HCT116 (cell line): ENCODE measurements at regions not wholly inside any gene's neighbourhood (a gene's known extent, or its start where the extent isn't known, plus 50 kb on each side); places are given as distances from the start of the nearest gene placed in this dataset.

Experiments
- ATAC-seq: fragments of 200-7000 bp; cut with Tn5 transposase; 2 replicates; pipeline ENCODE4 v1.9.1; 2020; ENCODE audit warnings: mild to moderate bottlenecking, moderate library complexity
- BruUV-seq: library from RNA; stranded (reverse); fragments of 400-500 nt; replicated peaks from 2 replicates; lab custom pipeline; 2021; lab: Mats Ljungman, UMichigan
- CTCF ChIA-PET: fragments of 300-600 bp; sonication (Branson Sonifier 250); formaldehyde crosslinking; loops from one replicate; lab custom pipeline; 2021; ENCODE audit warnings: antibody characterized with exemption; lab: Charles Lee
- POLR2A ChIA-PET: fragments of 300-600, 350-600 bp; sonication (Branson Sonifier 250); formaldehyde crosslinking; loops from one replicate; lab custom pipeline; 2021; ENCODE audit warnings: antibody characterized with exemption; lab: Charles Lee
- RAD21 ChIA-PET, 2 experiments: fragments of 300-600 bp; sonication (Branson Sonifier 250); formaldehyde crosslinking; loops; one replicate each; lab custom pipeline; 2023; ENCODE audit warnings: low total read pairs in 2 of 2; ENCODE audit not compliant: uncharacterized antibody in 2 of 2, unreplicated experiment in 2 of 2, low non-redundant PET in 1 of 2; lab: Charles Lee
- DNase-seq: peaks from one replicate; pipeline ENCODE4 v3.0.0-alpha.2; 2010; ENCODE audit warnings: low read depth, low spot score
- H2AFZ ChIP-seq: fragments of 200-600 bp; shearing (Covaris generic), sonication (generic); 2 replicates; pipeline ENCODE4 v1.6.1; 2017; ENCODE audit warnings: low read depth, mixed run types, mixed read lengths, antibody characterized with exemption, low read length; ENCODE audit not compliant: poor library complexity, severe bottlenecking
- H3K27ac ChIP-seq: 2 replicates; pipeline ENCODE4 v1.5.1; 2012; ENCODE audit warnings: low read depth, low read length
- H3K27me3 ChIP-seq: fragments of 200-600 bp; sonication (generic); 2 replicates; pipeline ENCODE4 v1.6.1; 2016; ENCODE audit warnings: mixed run types, low read length, mixed read lengths; ENCODE audit not compliant: insufficient read depth
- H3K36me3 ChIP-seq, 2 experiments: fragments of 200-500 bp in 1 of 2; fragments of 200-600 bp in 1 of 2; sonication (Bioruptor generic) in 1 of 2; sonication (generic) in 1 of 2; 2 replicates each; pipeline versions ENCODE4 v1.5.1 to v1.6.1; 2014 to 2016; ENCODE audit warnings: low read length in 2 of 2, inconsistent platforms in 1 of 2, mixed read lengths in 1 of 2, mixed run types in 1 of 2; ENCODE audit not compliant: insufficient read depth in 2 of 2, control insufficient read depth in 1 of 2
- H3K4me1 ChIP-seq, 2 experiments: fragments of 200-600 bp in 1 of 2; sonication (generic) in 1 of 2; 2 replicates each; pipeline versions ENCODE4 v1.5.1 to v1.6.1; 2012 to 2017; ENCODE audit warnings: low read length in 2 of 2, inconsistent platforms in 1 of 2, mild to moderate bottlenecking in 1 of 2, mixed read lengths in 1 of 2, mixed run types in 1 of 2, moderate library complexity in 1 of 2; ENCODE audit not compliant: insufficient read depth in 2 of 2, control insufficient read depth in 1 of 2
- H3K4me2 ChIP-seq: fragments of 200-600 bp; sonication (generic); 2 replicates; pipeline ENCODE4 v1.6.1; 2017; ENCODE audit warnings: mixed run types, low read length, mixed read lengths
- H3K4me3 ChIP-seq, 2 experiments: fragments of 200-600 bp in 1 of 2; sonication (generic) in 1 of 2; replicated peaks in 1 of 2; 2 replicates each; pipeline ENCODE4 v1.5.1; 2011 to 2016; ENCODE audit warnings: low read length in 2 of 2, control low read depth in 1 of 2, low read depth in 1 of 2, mild to moderate bottlenecking in 1 of 2, mixed read lengths in 1 of 2, mixed run types in 1 of 2
- H3K79me2 ChIP-seq: fragments of 200-600 bp; sonication (generic); 2 replicates; pipeline ENCODE4 v1.6.1; 2017; ENCODE audit warnings: mild to moderate bottlenecking, mixed run types, low read length, moderate library complexity, mixed read lengths; ENCODE audit not compliant: insufficient read depth
- H3K9ac ChIP-seq: fragments of 200-600 bp; sonication (generic); 2 replicates; pipeline ENCODE4 v1.6.1; 2016; ENCODE audit warnings: low read length, mixed read lengths
- H3K9me2 ChIP-seq: fragments of 200-600 bp; sonication (generic), shearing (Covaris generic); 2 replicates; pipeline ENCODE4 v1.6.1; 2017; ENCODE audit warnings: mixed run types, mild to moderate bottlenecking, moderate library complexity; ENCODE audit not compliant: insufficient read depth
- H3K9me3 ChIP-seq, 2 experiments: fragments of 200-500 bp in 1 of 2; fragments of 200-600 bp in 1 of 2; sonication (Bioruptor generic) in 1 of 2; sonication (generic) in 1 of 2; 2 replicates each; pipeline ENCODE4 v1.6.1; 2014 to 2017; ENCODE audit warnings: low read length in 2 of 2, mixed read lengths in 2 of 2, inconsistent platforms in 1 of 2, low read depth in 1 of 2, mild to moderate bottlenecking in 1 of 2, mixed run types in 1 of 2, moderate library complexity in 1 of 2; ENCODE audit not compliant: control insufficient read depth in 1 of 2, insufficient read depth in 1 of 2
- H4K20me1 ChIP-seq: fragments of 200-600 bp; sonication (generic), shearing (Covaris generic); 2 replicates; pipeline ENCODE4 v1.6.1; 2017; ENCODE audit warnings: mixed run types, mild to moderate bottlenecking, moderate library complexity; ENCODE audit not compliant: insufficient read depth
- CBX3 ChIP-seq: IDR thresholded peaks from 2 replicates; pipeline ENCODE4 v1.6.1; 2012; ENCODE audit warnings: low read depth
- CEBPB ChIP-seq: IDR thresholded peaks from 2 replicates; pipeline ENCODE4 v1.6.1; 2012; ENCODE audit warnings: low read depth
- EGR1 ChIP-seq: IDR thresholded peaks from 2 replicates; pipeline ENCODE4 v1.6.1; 2012; ENCODE audit warnings: low read depth
- ELF1 ChIP-seq: IDR thresholded peaks from 2 replicates; pipeline ENCODE4 v1.6.1; 2012; ENCODE audit warnings: low read depth, borderline replicate concordance
- MAX ChIP-seq: IDR thresholded peaks from 2 replicates; pipeline ENCODE4 v1.6.1; 2012
- POLR2A ChIP-seq: IDR thresholded peaks from 2 replicates; pipeline ENCODE4 v1.7.0; 2011; ENCODE audit warnings: borderline replicate concordance; ENCODE audit not compliant: insufficient read depth, insufficient read length; ENCODE audit errors: extremely low read depth
- REST ChIP-seq: IDR thresholded peaks from 2 replicates; pipeline ENCODE4 v1.6.1; 2012; ENCODE audit warnings: low read depth
- SIN3A ChIP-seq: IDR thresholded peaks from 2 replicates; pipeline ENCODE4 v1.6.1; 2012; ENCODE audit warnings: low read depth
- SP1 ChIP-seq: IDR thresholded peaks from 2 replicates; pipeline ENCODE4 v1.6.1; 2012; ENCODE audit warnings: low read depth
- TCF7L2 ChIP-seq: IDR thresholded peaks from 2 replicates; pipeline ENCODE4 v1.7.0; 2011; ENCODE audit warnings: borderline replicate concordance, inconsistent platforms; ENCODE audit not compliant: insufficient read depth, insufficient read length; ENCODE audit errors: extremely low read depth
- ZFX ChIP-seq: fragments of 450-650 bp; IDR thresholded peaks from 2 replicates; pipeline ENCODE4 v1.6.1; 2017
- intact Hi-C: fragments of 100-400 bp; cut with micrococcal nuclease; formaldehyde crosslinking; loops from 2 replicates; pipeline ENCODE4 v1.10.0; 2022

GRCh38 chr2:235279965-235280364 lies 213.9 kb upstream of the AGAP1 start:
- H3K9me2 ChIP-seq = no peaks in the 10 kb centered on the region
- H2AFZ ChIP-seq = no peak overlapping the region
- H3K79me2 ChIP-seq = no peaks in the 10 kb centered on the region
- H3K36me3 ChIP-seq = no peaks in the 10 kb centered on the region
- no peaks in the 10 kb centered on the region for H3K27me3 ChIP-seq
- no peaks in the 10 kb centered on the region for H4K20me1 ChIP-seq
- intact Hi-C loops = no loop called here
- H3K27ac ChIP-seq = no peak overlapping the region
- BruUV-seq = no TSS peak
- TF ChIP-seq CBX3 = no peak
- no peak for TF ChIP-seq MAX
- no peak for TF ChIP-seq CEBPB
- no peak for TF ChIP-seq ZFX
- no peak for TF ChIP-seq EGR1
- no peak for TF ChIP-seq TCF7L2
- no peak for TF ChIP-seq POLR2A
- TF ChIP-seq SIN3A = no peak
- no peak for TF ChIP-seq ELF1
- TF ChIP-seq REST = no peak
- TF ChIP-seq SP1 = no peak
- ATAC-seq = no peak
- H3K4me3 ChIP-seq = no peak overlapping the region
- H3K9me3 ChIP-seq = no peaks in the 10 kb centered on the region
- RAD21 ChIA-PET = no interaction called here
- POLR2A ChIA-PET = no interaction called here
- CTCF ChIA-PET = no interaction called here
- no peak overlapping the region for H3K9ac ChIP-seq
- DNase-seq = no peak
- H3K4me1 ChIP-seq = no peaks in the 10 kb centered on the region
- H3K4me2 ChIP-seq = no peak overlapping the region
